GM18873 (cell line): ENCODE measurements at regions not wholly inside any gene's neighbourhood (a gene's known extent, or its start where the extent isn't known, plus 50 kb on each side); places are given as distances from the start of the nearest gene placed in this dataset.
"Not testable (repeated sequence)": the region's sequence is repeated elsewhere in the genome, so short reads cannot be mapped to it uniquely, and the experiment has no call there.

Experiments
- ATAC-seq: cut with Tn5 transposase; IDR thresholded peaks from one replicate; pipeline ENCODE4 v1.9.1; 2021; ENCODE audit warnings: mild to moderate bottlenecking, moderate library complexity, moderate number of reproducible peaks; ENCODE audit not compliant: unreplicated experiment, low FRiP score

- ATAC-seq = no peak
Measured at GRCh38 chr17:70276906-70277305, 107.6 kb downstream of the KCNJ2 start.

- ATAC-seq = no peak
Measured at GRCh38 chr17:70278844-70279462, 109.6 kb downstream of the KCNJ2 start.

GRCh38 chr17:70286391-70286790 is 117.1 kb downstream of the KCNJ2 start:
- no peak for ATAC-seq

- no peak for ATAC-seq
Measured at GRCh38 chr17:70288540-70289290, 119.4 kb downstream of the KCNJ2 start.

- ATAC-seq = no peak
Measured at GRCh38 chr17:70290770-70291169, 121.4 kb downstream of the KCNJ2 start.

- ATAC-seq = no peak
Measured at GRCh38 chr17:70292366-70292765, 123.0 kb downstream of the KCNJ2 start.

- ATAC-seq = not testable (repeated sequence)
Measured at GRCh38 chr17:70293564-70294310, 124.4 kb downstream of the KCNJ2 start.

GRCh38 chr17:70295329-70295728 is 126.0 kb downstream of the KCNJ2 start:
- no peak for ATAC-seq

- ATAC-seq = no peak
Measured at GRCh38 chr17:70295731-70296130, 126.4 kb downstream of the KCNJ2 start.

GRCh38 chr17:70296456-70296855 is 127.1 kb downstream of the KCNJ2 start:
- no peak for ATAC-seq

GRCh38 chr17:70297397-70297796 is 128.1 kb downstream of the KCNJ2 start:
- ATAC-seq = no peak

- no peak for ATAC-seq
Measured at GRCh38 chr17:70298929-70299531, 129.7 kb downstream of the KCNJ2 start.

- ATAC-seq = no peak
Measured at GRCh38 chr17:70307430-70308225, 138.3 kb downstream of the KCNJ2 start.

- ATAC-seq = no peak
Measured at GRCh38 chr17:70308618-70309017, 139.3 kb downstream of the KCNJ2 start.

- ATAC-seq = no peak
Measured at GRCh38 chr17:70310221-70310672, 140.9 kb downstream of the KCNJ2 start.

- ATAC-seq = no peak
Measured at GRCh38 chr17:70313086-70313852, 143.9 kb downstream of the KCNJ2 start.

- ATAC-seq = no peak
Measured at GRCh38 chr17:70314096-70314495, 144.8 kb downstream of the KCNJ2 start.

- no peak for ATAC-seq
Measured at GRCh38 chr17:70314506-70314905, 145.2 kb downstream of the KCNJ2 start.

- ATAC-seq = no peak
Measured at GRCh38 chr17:70317421-70317820, 148.1 kb downstream of the KCNJ2 start.
